Right atrium auricular region (tissue), 2 donors: ENCODE measurements at regions not wholly inside any gene's neighbourhood (a gene's known extent, or its start where the extent isn't known, plus 50 kb on each side); places are given as distances from the start of the nearest gene placed in this dataset.

Experiments
- DNase-seq: peaks from one replicate; pipeline ENCODE4 v3.0.0-alpha.2; 2019; ENCODE audit warnings: low spot score
- H3K27ac ChIP-seq, 2 donors: fragments of 200-600 bp; sonication (generic); 1 replicate in 1 of 2; 2 replicates in 1 of 2; pipeline ENCODE4 v1.5.1; 2016 to 2019
- H3K27me3 ChIP-seq, 2 donors: fragments of 200-600 bp; sonication (generic); one replicate each; pipeline versions ENCODE4 v1.5.1 to v1.6.0; 2017 to 2019
- H3K36me3 ChIP-seq: fragments of 200-600 bp; sonication (generic); one replicate; pipeline ENCODE4 v1.5.1; 2016
- H3K4me1 ChIP-seq, 2 donors: fragments of 200-600 bp; sonication (generic); one replicate each; pipeline versions ENCODE4 v1.5.1 to v1.6.0; 2017 to 2019
- H3K4me3 ChIP-seq, 2 donors: fragments of 200-600 bp; sonication (generic); 1 replicate in 1 of 2; 2 replicates in 1 of 2; pipeline ENCODE4 v1.5.1; 2017 to 2019; ENCODE audit warnings: mild to moderate bottlenecking in 1 of 2, moderate library complexity in 1 of 2
- H3K9me3 ChIP-seq, 2 donors: fragments of 200-600 bp; sonication (generic); one replicate each; pipeline ENCODE4 v1.5.1; 2019
- CTCF ChIP-seq, 2 donors: fragments of 200-600 bp; sonication (generic); IDR thresholded peaks; one replicate each; pipeline ENCODE4 v1.5.1; 2019; ENCODE audit warnings: antibody characterized with exemption in 2 of 2

DNA sequence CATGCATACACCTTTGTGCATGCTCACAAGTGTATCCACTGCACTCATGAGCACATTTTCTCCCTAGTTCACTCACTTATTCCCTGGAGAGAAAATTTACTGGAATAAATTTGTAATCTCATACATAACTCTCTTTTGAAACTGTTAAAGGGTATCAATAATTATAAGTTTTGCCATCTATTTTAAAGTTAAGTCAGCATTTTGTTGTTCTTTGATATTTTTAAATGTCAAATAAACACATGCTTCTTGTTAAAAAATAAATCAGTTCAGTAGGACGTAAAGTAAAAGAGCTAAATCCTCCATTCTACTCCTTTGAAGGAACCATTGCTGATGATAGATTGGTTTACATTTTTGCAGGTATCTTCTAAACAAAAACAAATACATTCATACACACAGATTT, 522.1 kb downstream of the NR4A2 start:
- H3K27ac ChIP-seq = no peak overlapping the region
- H3K9me3 ChIP-seq = no peaks in the 10 kb centered on the region
- no peak overlapping the region for H3K4me3 ChIP-seq

DNA sequence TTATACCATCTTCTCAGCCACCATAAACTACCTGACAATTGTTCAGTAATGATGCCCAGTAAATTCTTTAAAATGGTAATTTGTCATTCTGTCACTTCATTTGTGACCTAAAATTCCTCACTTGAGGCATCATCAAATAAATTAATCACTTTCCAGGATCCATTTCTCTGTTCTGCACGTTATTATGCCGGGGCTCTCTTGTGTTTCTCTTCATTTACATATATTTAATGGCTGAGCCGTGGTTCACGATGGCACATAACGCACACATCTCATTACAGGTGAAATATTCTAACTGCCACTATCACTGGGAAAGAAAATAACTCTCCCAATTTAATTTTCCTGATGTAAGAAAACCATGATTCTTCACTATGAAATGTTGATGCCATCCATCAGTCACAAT, 529.6 kb downstream of the NR4A2 start:
- DNase-seq = no peak
- Histone ChIP-seq H3K27me3 (no peaks in the 10 kb centered on the region), H3K27ac (no peak overlapping the region), H3K36me3 (no peaks in the 10 kb centered on the region), H3K4me1 (no peaks in the 10 kb centered on the region), H3K9me3 (no peaks in the 10 kb centered on the region), H3K4me3 (no peak overlapping the region)
- TF ChIP-seq CTCF (IDR thresholded peaks at IDR 0.05) = no peak

More for the DNA sequence above, 522.1 kb downstream of the NR4A2 start:
- no peaks in the 10 kb centered on the region for H3K36me3 ChIP-seq
- no peaks in the 10 kb centered on the region for H3K27me3 ChIP-seq
- no peak for DNase-seq
- no peak for TF ChIP-seq CTCF (IDR thresholded peaks at IDR 0.05)
- H3K4me1 ChIP-seq = no peaks in the 10 kb centered on the region

DNA sequence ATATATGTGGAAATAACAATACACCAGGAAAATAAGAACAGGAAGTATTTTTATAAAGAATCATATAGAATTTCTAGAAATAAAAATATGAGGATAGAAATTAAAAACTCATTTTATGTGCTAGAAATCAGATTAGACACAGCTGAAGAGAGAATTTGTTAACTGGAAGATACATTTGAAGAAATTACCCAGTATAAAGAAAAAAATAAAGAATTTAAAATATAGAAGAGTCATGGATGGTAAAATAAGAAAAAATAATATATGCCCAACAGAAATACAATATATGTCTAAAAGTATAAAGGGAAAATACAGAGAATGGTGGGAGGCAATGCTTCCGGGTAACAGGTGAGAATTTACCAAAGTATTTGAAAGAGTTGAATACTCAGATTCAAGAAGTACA, 539.9 kb downstream of the NR4A2 start:
- TF ChIP-seq CTCF (IDR thresholded peaks at IDR 0.05) = no peak

DNA sequence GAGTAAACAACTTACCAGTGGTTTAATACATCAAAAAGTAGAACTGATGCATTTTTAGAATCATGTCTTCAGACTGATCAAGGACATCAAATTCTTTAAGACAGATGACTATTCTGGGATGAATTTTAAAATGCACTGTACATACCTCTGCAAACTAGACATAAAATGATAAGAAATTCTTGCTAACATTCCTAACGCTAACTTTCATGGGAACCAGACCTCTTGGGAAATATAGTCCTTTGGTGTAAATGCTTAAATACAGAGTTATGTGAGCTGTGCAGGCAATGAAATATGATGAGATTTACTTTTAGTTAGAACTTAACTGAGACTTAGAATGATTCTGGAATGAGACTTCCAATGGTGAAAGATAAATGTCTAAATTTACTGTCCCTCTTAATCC, 562.0 kb downstream of the NR4A2 start:
- Histone ChIP-seq H3K4me1 (no peaks in the 10 kb centered on the region), H3K9me3 (no peaks in the 10 kb centered on the region), H3K36me3 (no peaks in the 10 kb centered on the region), H3K27me3 (no peaks in the 10 kb centered on the region), H3K27ac (no peak overlapping the region), H3K4me3 (no peak overlapping the region)
- TF ChIP-seq CTCF (IDR thresholded peaks at IDR 0.05) = no peak
- DNase-seq = no peak

More for the DNA sequence above, 539.9 kb downstream of the NR4A2 start:
- no peak for DNase-seq
- Histone ChIP-seq H3K27me3 (no peaks in the 10 kb centered on the region), H3K27ac (no peak overlapping the region), H3K4me1 (no peaks in the 10 kb centered on the region), H3K9me3 (peaks cover 5 to 37% of the 10 kb centered on the region in 2 donors), H3K36me3 (no peaks in the 10 kb centered on the region), H3K4me3 (no peak overlapping the region)

GRCh38 chr2:155766342-155767115, 566.0 kb downstream of the NR4A2 start:
- H3K36me3 ChIP-seq = no peaks in the 10 kb centered on the region
- no peak for TF ChIP-seq CTCF (IDR thresholded peaks at IDR 0.05)
- no peak for DNase-seq

GRCh38 chr2:155755481-155755880, 577.0 kb downstream of the NR4A2 start:
- peaks cover 0 to 6% of the 10 kb centered on the region in 2 donors for H3K9me3 ChIP-seq
- no peaks in the 10 kb centered on the region for H3K27me3 ChIP-seq
- no peak overlapping the region for H3K27ac ChIP-seq
- H3K36me3 ChIP-seq = no peaks in the 10 kb centered on the region
- no peaks in the 10 kb centered on the region for H3K4me1 ChIP-seq
- no peak overlapping the region for H3K4me3 ChIP-seq
- TF ChIP-seq CTCF (IDR thresholded peaks at IDR 0.05) = no peak
- DNase-seq = no peak

More at GRCh38 chr2:155766342-155767115, 566.0 kb downstream of the NR4A2 start:
- H3K4me1 ChIP-seq = no peaks in the 10 kb centered on the region
- H3K27ac ChIP-seq = no peak overlapping the region
- H3K4me3 ChIP-seq = no peak overlapping the region
- H3K9me3 ChIP-seq = no peaks in the 10 kb centered on the region
- no peaks in the 10 kb centered on the region for H3K27me3 ChIP-seq
